Tibial nerve (tissue), 4 donors: ENCODE measurements at regions not wholly inside any gene's neighbourhood (a gene's known extent, or its start where the extent isn't known, plus 50 kb on each side); places are given as distances from the start of the nearest gene placed in this dataset.

Source experiments
- EP300 ChIP-seq, 2 donors: sonication (generic); formaldehyde crosslinking; IDR thresholded peaks; one replicate each; pipeline ENCODE4 v1.6.1; 2017; ENCODE audit warnings: antibody characterized with exemption in 2 of 2, mild to moderate bottlenecking in 1 of 2
- TF ChIP-seq, protein P1 (sequence below), 5 experiments: fragments of 200-600 bp in 3 of 5; fragments of 450-650 bp in 2 of 5; sonication (generic) in 3 of 5; IDR thresholded peaks; one replicate each; pipeline ENCODE4 v1.5.1; 2016 to 2019; ENCODE audit warnings: antibody characterized with exemption in 5 of 5, mild to moderate bottlenecking in 3 of 5, moderate library complexity in 2 of 5

DNA sequence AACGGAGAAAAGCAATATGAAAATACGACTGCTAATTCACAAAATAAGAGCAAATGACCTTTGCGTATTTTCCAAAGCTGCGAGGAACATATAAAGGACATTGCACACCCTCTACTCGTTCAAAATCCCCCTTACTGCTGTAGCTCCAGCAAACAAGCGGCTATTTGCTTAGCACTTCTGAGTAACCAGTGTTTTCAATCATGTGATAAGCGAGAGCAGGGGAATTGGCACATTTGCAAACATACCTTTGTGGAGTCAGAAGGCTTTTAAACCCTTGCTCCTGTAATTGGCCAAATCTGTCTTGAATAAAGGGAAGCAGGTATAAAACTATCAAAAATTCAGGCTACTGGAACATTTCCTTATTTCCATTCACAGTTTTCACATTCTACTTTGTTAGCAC is 610.2 kb downstream of the UBE2NL start:
- no peak for TF ChIP-seq EP300 (IDR thresholded peaks at IDR 0.05)
- TF ChIP-seq, protein P1, sequence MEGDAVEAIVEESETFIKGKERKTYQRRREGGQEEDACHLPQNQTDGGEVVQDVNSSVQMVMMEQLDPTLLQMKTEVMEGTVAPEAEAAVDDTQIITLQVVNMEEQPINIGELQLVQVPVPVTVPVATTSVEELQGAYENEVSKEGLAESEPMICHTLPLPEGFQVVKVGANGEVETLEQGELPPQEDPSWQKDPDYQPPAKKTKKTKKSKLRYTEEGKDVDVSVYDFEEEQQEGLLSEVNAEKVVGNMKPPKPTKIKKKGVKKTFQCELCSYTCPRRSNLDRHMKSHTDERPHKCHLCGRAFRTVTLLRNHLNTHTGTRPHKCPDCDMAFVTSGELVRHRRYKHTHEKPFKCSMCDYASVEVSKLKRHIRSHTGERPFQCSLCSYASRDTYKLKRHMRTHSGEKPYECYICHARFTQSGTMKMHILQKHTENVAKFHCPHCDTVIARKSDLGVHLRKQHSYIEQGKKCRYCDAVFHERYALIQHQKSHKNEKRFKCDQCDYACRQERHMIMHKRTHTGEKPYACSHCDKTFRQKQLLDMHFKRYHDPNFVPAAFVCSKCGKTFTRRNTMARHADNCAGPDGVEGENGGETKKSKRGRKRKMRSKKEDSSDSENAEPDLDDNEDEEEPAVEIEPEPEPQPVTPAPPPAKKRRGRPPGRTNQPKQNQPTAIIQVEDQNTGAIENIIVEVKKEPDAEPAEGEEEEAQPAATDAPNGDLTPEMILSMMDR (IDR thresholded peaks at IDR 0.05) = no peak
